IPS-18a (cell line): ENCODE measurements at regions not wholly inside any gene's neighbourhood (a gene's known extent, or its start where the extent isn't known, plus 50 kb on each side); places are given as distances from the start of the nearest gene placed in this dataset.
"Not testable (repeated sequence)": the region's sequence is repeated elsewhere in the genome, so short reads cannot be mapped to it uniquely, and the experiment has no call there.

ENCODE experiments used
- H3K27ac ChIP-seq: one replicate; pipeline ENCODE4 v1.5.1; 2013; ENCODE audit warnings: low read length
- H3K27me3 ChIP-seq: one replicate; pipeline ENCODE4 v1.6.1; 2013; ENCODE audit warnings: mild to moderate bottlenecking, low read length; ENCODE audit not compliant: control insufficient read depth, insufficient read depth
- H3K36me3 ChIP-seq: one replicate; pipeline ENCODE4 v1.6.1; 2013; ENCODE audit warnings: low read depth, low read length; ENCODE audit not compliant: control insufficient read depth
- H3K4me1 ChIP-seq: one replicate; pipeline ENCODE4 v1.6.1; 2013; ENCODE audit warnings: low read depth, low read length; ENCODE audit not compliant: control insufficient read depth
- H3K4me3 ChIP-seq: one replicate; pipeline ENCODE4 v1.5.1; 2013; ENCODE audit warnings: low read length
- H3K9ac ChIP-seq: one replicate; pipeline ENCODE4 v1.6.1; 2013; ENCODE audit warnings: mild to moderate bottlenecking, low read length, moderate library complexity
- H3K9me3 ChIP-seq: one replicate; pipeline ENCODE4 v1.6.1; 2013; ENCODE audit warnings: low read depth, low read length; ENCODE audit not compliant: control insufficient read depth

GRCh38 chr17:53765609-53766008 is 57.1 kb upstream of the KIF2B start:
- no peaks in the 10 kb centered on the region for H3K27me3 ChIP-seq
- no peaks in the 10 kb centered on the region for H3K36me3 ChIP-seq
- H3K4me1 ChIP-seq = peaks cover 4% of the 10 kb centered on the region
- H3K9me3 ChIP-seq = no peaks in the 10 kb centered on the region
- no peak overlapping the region for H3K27ac ChIP-seq
- no peak overlapping the region for H3K9ac ChIP-seq
- no peak overlapping the region for H3K4me3 ChIP-seq

GRCh38 chr17:53765129-53765528 is 57.6 kb upstream of the KIF2B start:
- H3K4me1 ChIP-seq = peaks cover 4% of the 10 kb centered on the region
- no peak overlapping the region for H3K9ac ChIP-seq
- H3K9me3 ChIP-seq = no peaks in the 10 kb centered on the region
- H3K4me3 ChIP-seq = no peak overlapping the region
- H3K27ac ChIP-seq = no peak overlapping the region
- no peaks in the 10 kb centered on the region for H3K36me3 ChIP-seq
- H3K27me3 ChIP-seq = no peaks in the 10 kb centered on the region

- H3K4me1 ChIP-seq = no peaks in the 10 kb centered on the region
- H3K9ac ChIP-seq = no peak overlapping the region
- H3K27me3 ChIP-seq = no peaks in the 10 kb centered on the region
- no peaks in the 10 kb centered on the region for H3K36me3 ChIP-seq
- H3K4me3 ChIP-seq = no peak overlapping the region
- no peak overlapping the region for H3K27ac ChIP-seq
- no peaks in the 10 kb centered on the region for H3K9me3 ChIP-seq
Observed at GRCh38 chr17:53757559-53757958, 65.2 kb upstream of the KIF2B start.

GRCh38 chr17:53757116-53757515 is 65.6 kb upstream of the KIF2B start:
- H3K4me1 ChIP-seq, H3K9ac ChIP-seq, H3K27me3 ChIP-seq, H3K27ac ChIP-seq, H3K36me3 ChIP-seq, H3K9me3 ChIP-seq, H3K4me3 ChIP-seq: not testable (repeated sequence)

- H3K9me3 ChIP-seq = no peaks in the 10 kb centered on the region
- H3K36me3 ChIP-seq = no peaks in the 10 kb centered on the region
- no peaks in the 10 kb centered on the region for H3K27me3 ChIP-seq
- H3K9ac ChIP-seq = peak overlapping the region; percentile 28
- peak overlapping the region; percentile 53 for H3K27ac ChIP-seq
- peaks cover 36% of the 10 kb centered on the region for H3K4me1 ChIP-seq
- H3K4me3 ChIP-seq = peak overlapping the region; percentile 13
Observed at GRCh38 chr17:53749178-53749577, 73.5 kb upstream of the KIF2B start.

GRCh38 chr17:53748159-53748820 is 74.4 kb upstream of the KIF2B start:
- H3K9me3 ChIP-seq, H3K9ac ChIP-seq, H3K36me3 ChIP-seq, H3K27me3 ChIP-seq, H3K27ac ChIP-seq, H3K4me3 ChIP-seq: not testable (repeated sequence)
- H3K4me1 ChIP-seq = peaks cover 36% of the 10 kb centered on the region

- no peaks in the 10 kb centered on the region for H3K9me3 ChIP-seq
- H3K27ac ChIP-seq = no peak overlapping the region
- H3K4me1 ChIP-seq = peaks cover 7% of the 10 kb centered on the region
- H3K36me3 ChIP-seq = no peaks in the 10 kb centered on the region
- no peak overlapping the region for H3K4me3 ChIP-seq
- no peak overlapping the region for H3K9ac ChIP-seq
- no peaks in the 10 kb centered on the region for H3K27me3 ChIP-seq
Observed at GRCh38 chr17:53740312-53740711, 82.4 kb upstream of the KIF2B start.

- no peak overlapping the region for H3K9ac ChIP-seq
- no peaks in the 10 kb centered on the region for H3K27me3 ChIP-seq
- peaks cover 4% of the 10 kb centered on the region for H3K4me1 ChIP-seq
- no peak overlapping the region for H3K4me3 ChIP-seq
- no peaks in the 10 kb centered on the region for H3K9me3 ChIP-seq
- H3K36me3 ChIP-seq = no peaks in the 10 kb centered on the region
- H3K27ac ChIP-seq = no peak overlapping the region
Observed at GRCh38 chr17:53736516-53737240, 86.0 kb upstream of the KIF2B start.

GRCh38 chr17:53724726-53725125 is 98.0 kb upstream of the KIF2B start:
- Histone ChIP-seq H3K9ac (no peak overlapping the region), H3K4me3 (no peak overlapping the region), H3K27ac (no peak overlapping the region), H3K4me1 (no peaks in the 10 kb centered on the region), H3K9me3 (peaks cover 3% of the 10 kb centered on the region), H3K27me3 (no peaks in the 10 kb centered on the region), H3K36me3 (no peaks in the 10 kb centered on the region)

- no peak overlapping the region for H3K9ac ChIP-seq
- peaks cover 3% of the 10 kb centered on the region for H3K9me3 ChIP-seq
- no peaks in the 10 kb centered on the region for H3K27me3 ChIP-seq
- no peak overlapping the region for H3K27ac ChIP-seq
- no peak overlapping the region for H3K4me3 ChIP-seq
- H3K36me3 ChIP-seq = no peaks in the 10 kb centered on the region
- no peaks in the 10 kb centered on the region for H3K4me1 ChIP-seq
Observed at GRCh38 chr17:53722407-53722806, 100.3 kb upstream of the KIF2B start.

GRCh38 chr17:53721101-53721500 is 101.6 kb upstream of the KIF2B start:
- no peak overlapping the region for H3K27ac ChIP-seq
- H3K9me3 ChIP-seq = no peaks in the 10 kb centered on the region
- H3K4me1 ChIP-seq = no peaks in the 10 kb centered on the region

GRCh38 chr17:53719229-53719628 is 103.5 kb upstream of the KIF2B start:
- Histone ChIP-seq H3K4me3 (no peak overlapping the region), H3K9ac (no peak overlapping the region), H3K27me3 (no peaks in the 10 kb centered on the region), H3K4me1 (no peaks in the 10 kb centered on the region), H3K36me3 (no peaks in the 10 kb centered on the region), H3K27ac (no peak overlapping the region), H3K9me3 (no peaks in the 10 kb centered on the region)

More at GRCh38 chr17:53721101-53721500, 101.6 kb upstream of the KIF2B start:
- H3K9ac ChIP-seq = no peak overlapping the region
- H3K4me3 ChIP-seq = no peak overlapping the region
- no peaks in the 10 kb centered on the region for H3K27me3 ChIP-seq
- no peaks in the 10 kb centered on the region for H3K36me3 ChIP-seq
